Endothelial cell of umbilical vein (primary cell): ENCODE measurements at regions not wholly inside any gene's neighbourhood (a gene's known extent, or its start where the extent isn't known, plus 50 kb on each side); places are given as distances from the start of the nearest gene placed in this dataset.

Experiments used
- BruUV-seq: library from RNA; stranded (reverse); fragments of 400-500 nt; replicated peaks from 2 replicates; lab custom pipeline; 2021; lab: Mats Ljungman, UMichigan
- CTCF ChIA-PET: fragments of 300-600, 350-600 bp; sonication (Branson Sonifier 250); formaldehyde crosslinking; loops from one replicate; lab custom pipeline; 2021; ENCODE audit warnings: antibody characterized with exemption, inconsistent platforms; lab: Charles Lee
- POLR2A ChIA-PET: fragments of 300-600, 350-600 bp; sonication (Branson Sonifier 250); formaldehyde crosslinking; loops from one replicate; lab custom pipeline; 2021; ENCODE audit warnings: antibody characterized with exemption, inconsistent platforms; lab: Charles Lee
- DNase-seq: peaks from one replicate; pipeline ENCODE4 v3.0.0-alpha.2; 2011; ENCODE audit warnings: low read depth, low spot score
- FAIRE-seq: peaks from 2 replicates; lab custom pipeline; 2011; peaks lifted over from hg19 to GRCh38; lab: Jason Lieb, UNC
- H2AFZ ChIP-seq: 2 replicates; pipeline ENCODE4 v1.6.0; 2012; ENCODE audit warnings: low read depth, low read length, control low read depth, inconsistent platforms
- H3K27ac ChIP-seq: 2 replicates; pipeline ENCODE4 v1.5.1; 2011; ENCODE audit warnings: low read depth, mild to moderate bottlenecking, control low read depth, low read length, moderate library complexity; ENCODE audit not compliant: insufficient read depth
- H3K27me3 ChIP-seq, 2 experiments: 2 replicates each; pipeline versions ENCODE4 v1.6.0 to v1.6.1; 2011; ENCODE audit warnings: low read length in 2 of 2, mixed read lengths in 1 of 2; ENCODE audit not compliant: control insufficient read depth in 2 of 2, insufficient read depth in 2 of 2
- H3K36me3 ChIP-seq, 2 experiments: 2 replicates in 1 of 2; 3 replicates in 1 of 2; pipeline ENCODE4 v1.5.1; 2011; ENCODE audit warnings: low read length in 2 of 2, mild to moderate bottlenecking in 1 of 2, moderate library complexity in 1 of 2; ENCODE audit not compliant: control insufficient read depth in 2 of 2, insufficient read depth in 2 of 2; ENCODE audit errors: extremely low read depth in 1 of 2
- H3K4me1 ChIP-seq: 3 replicates; pipeline ENCODE4 v1.5.1; 2011; ENCODE audit warnings: mild to moderate bottlenecking, low read length; ENCODE audit not compliant: control insufficient read depth, insufficient read depth; ENCODE audit errors: extremely low read depth
- H3K4me2 ChIP-seq: 2 replicates; pipeline ENCODE4 v1.6.1; 2011; ENCODE audit warnings: low read length, control low read depth, mixed read lengths; ENCODE audit not compliant: insufficient read depth
- H3K4me3 ChIP-seq, 3 experiments: fragments of 200-600 bp in 1 of 3; sonication (generic), shearing (Covaris generic) in 1 of 3; replicated peaks in 1 of 3; 2 replicates each; pipeline ENCODE4 v1.5.1; 2011 to 2016; ENCODE audit warnings: control low read depth in 3 of 3, low read length in 3 of 3, mild to moderate bottlenecking in 2 of 3, inconsistent platforms in 1 of 3, low read depth in 1 of 3, moderate library complexity in 1 of 3; ENCODE audit not compliant: insufficient read depth in 1 of 3
- H3K79me2 ChIP-seq: 2 replicates; pipeline ENCODE4 v1.6.0; 2012; ENCODE audit warnings: low read length, inconsistent platforms; ENCODE audit not compliant: control insufficient read depth, insufficient read depth
- H3K9ac ChIP-seq: replicated peaks from 2 replicates; pipeline ENCODE3; 2011; ENCODE audit warnings: low read length, control low read depth; ENCODE audit not compliant: insufficient read depth; ENCODE audit errors: extremely low read depth
- H3K9me1 ChIP-seq: replicated peaks from 3 replicates; pipeline ENCODE4 v1.6.0; 2011; ENCODE audit warnings: mild to moderate bottlenecking, low read length; ENCODE audit not compliant: control insufficient read depth, insufficient read depth; ENCODE audit errors: extremely low read depth
- H3K9me3 ChIP-seq: replicated peaks from 2 replicates; pipeline ENCODE4 v1.5.1; 2012; ENCODE audit warnings: low read length, inconsistent platforms; ENCODE audit not compliant: control insufficient read depth, insufficient read depth
- H4K20me1 ChIP-seq: replicated peaks from 2 replicates; pipeline ENCODE3; 2011; ENCODE audit warnings: mild to moderate bottlenecking, low read length; ENCODE audit not compliant: control insufficient read depth, insufficient read depth; ENCODE audit errors: extremely low read depth
- EZH2 ChIP-seq: IDR thresholded peaks from 2 replicates; pipeline ENCODE4 v1.6.1; 2012; ENCODE audit warnings: borderline replicate concordance, low read depth, mild to moderate bottlenecking, moderate library complexity, low read length, inconsistent platforms; ENCODE audit not compliant: severe bottlenecking
- FOS ChIP-seq: IDR thresholded peaks from 2 replicates; pipeline ENCODE4 v1.6.1; 2011; ENCODE audit warnings: mild to moderate bottlenecking, low read length, moderate library complexity, borderline replicate concordance; ENCODE audit not compliant: insufficient read depth
- GATA2 ChIP-seq: IDR thresholded peaks from 2 replicates; pipeline ENCODE4 v1.7.0; 2011; ENCODE audit warnings: low read depth, mild to moderate bottlenecking, moderate library complexity, mixed read lengths, low read length; ENCODE audit not compliant: insufficient read length, insufficient read depth
- JUN ChIP-seq: IDR thresholded peaks from 2 replicates; pipeline ENCODE4 v1.6.1; 2011; ENCODE audit warnings: borderline replicate concordance, low read depth; ENCODE audit not compliant: insufficient read length, insufficient read depth
- MYC ChIP-seq: IDR thresholded peaks from one replicate; pipeline ENCODE4 v1.6.1; 2011; ENCODE audit warnings: mild to moderate bottlenecking, low read depth, low read length
- POLR2A ChIP-seq: IDR thresholded peaks from 2 replicates; pipeline ENCODE4 v1.6.1; 2012; ENCODE audit warnings: low read depth, mild to moderate bottlenecking, control low read depth, low read length
- POLR2AphosphoS5 ChIP-seq: IDR thresholded peaks from 2 replicates; pipeline ENCODE4 v1.6.1; 2012; ENCODE audit warnings: low read depth, mild to moderate bottlenecking, control low read depth, low read length, moderate library complexity; ENCODE audit not compliant: insufficient read depth
- dilution Hi-C: fragments of 300-500 bp; cut with MboI; formaldehyde crosslinking; loops from one replicate; pipeline ENCODE4 v1.15.0; 2019; ENCODE audit warnings: low sequenced_read_pairs; ENCODE audit not compliant: extremely low pct_ligation_motif_present
- intact Hi-C: fragments of 100-400 bp; cut with micrococcal nuclease; formaldehyde crosslinking; loops from one replicate; pipeline ENCODE4 v1.10.0; 2022
- TF ChIP-seq, protein P1 (sequence below), 2 donors: IDR thresholded peaks; 1 replicate in 1 of 2; 2 replicates in 1 of 2; pipeline ENCODE4 v1.5.1; 2011; ENCODE audit warnings: low read length in 2 of 2, mild to moderate bottlenecking in 2 of 2, moderate library complexity in 2 of 2, control low read depth in 1 of 2, inconsistent platforms in 1 of 2, low read depth in 1 of 2; ENCODE audit not compliant: insufficient read depth in 1 of 2; ENCODE audit errors: extremely low read depth in 1 of 2
- TF ChIP-seq, protein P2 (sequence below): IDR thresholded peaks from 2 replicates; pipeline ENCODE4 v1.6.1; 2011; ENCODE audit not compliant: insufficient read depth, insufficient read length

DNA sequence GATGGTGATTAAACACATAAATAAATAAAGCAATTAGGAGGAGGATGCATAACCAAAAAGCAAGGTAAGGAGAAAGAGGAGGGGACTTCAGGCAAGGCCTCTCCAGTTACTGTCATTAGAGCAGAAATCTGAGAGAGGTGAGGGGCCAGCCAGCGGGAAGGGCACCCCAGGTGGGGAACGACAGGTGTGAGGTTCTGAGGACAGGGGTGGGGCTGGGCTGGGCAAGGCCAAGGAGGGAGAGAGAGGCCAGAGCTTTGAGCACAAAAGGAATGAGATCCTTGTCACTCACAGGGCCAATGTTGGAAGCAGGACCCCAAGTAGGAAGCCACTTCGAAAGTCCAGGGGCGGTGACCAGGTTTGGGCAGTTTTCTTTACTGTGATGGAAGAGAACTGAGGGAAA lies 182.2 kb upstream of the RAB4A start:
- no peak overlapping the region for H3K4me2 ChIP-seq
- ChIA-PET CTCF (no interaction called here), POLR2A (no interaction called here)
- intact Hi-C loops: no loop called here
- H2AFZ ChIP-seq: no peak overlapping the region
- no peak for DNase-seq
- no peaks in the 10 kb centered on the region for H3K36me3 ChIP-seq
- H3K27me3 ChIP-seq: peaks cover 0 to 2% of the 10 kb centered on the region in 2 experiments
- TF ChIP-seq, protein P1, sequence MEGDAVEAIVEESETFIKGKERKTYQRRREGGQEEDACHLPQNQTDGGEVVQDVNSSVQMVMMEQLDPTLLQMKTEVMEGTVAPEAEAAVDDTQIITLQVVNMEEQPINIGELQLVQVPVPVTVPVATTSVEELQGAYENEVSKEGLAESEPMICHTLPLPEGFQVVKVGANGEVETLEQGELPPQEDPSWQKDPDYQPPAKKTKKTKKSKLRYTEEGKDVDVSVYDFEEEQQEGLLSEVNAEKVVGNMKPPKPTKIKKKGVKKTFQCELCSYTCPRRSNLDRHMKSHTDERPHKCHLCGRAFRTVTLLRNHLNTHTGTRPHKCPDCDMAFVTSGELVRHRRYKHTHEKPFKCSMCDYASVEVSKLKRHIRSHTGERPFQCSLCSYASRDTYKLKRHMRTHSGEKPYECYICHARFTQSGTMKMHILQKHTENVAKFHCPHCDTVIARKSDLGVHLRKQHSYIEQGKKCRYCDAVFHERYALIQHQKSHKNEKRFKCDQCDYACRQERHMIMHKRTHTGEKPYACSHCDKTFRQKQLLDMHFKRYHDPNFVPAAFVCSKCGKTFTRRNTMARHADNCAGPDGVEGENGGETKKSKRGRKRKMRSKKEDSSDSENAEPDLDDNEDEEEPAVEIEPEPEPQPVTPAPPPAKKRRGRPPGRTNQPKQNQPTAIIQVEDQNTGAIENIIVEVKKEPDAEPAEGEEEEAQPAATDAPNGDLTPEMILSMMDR (IDR thresholded peaks at IDR 0.05; ENCODE audit: extremely low read depth in 1 of 2, insufficient read depth in 1 of 2, low read depth in 1 of 2, low read length in 2 of 2): no peak
- TF ChIP-seq EZH2 (no peak), JUN (no peak), POLR2AphosphoS5 (no peak), MYC (no peak), POLR2A (no peak), GATA2 (no peak), FOS (no peak)
- TF ChIP-seq, protein P2, sequence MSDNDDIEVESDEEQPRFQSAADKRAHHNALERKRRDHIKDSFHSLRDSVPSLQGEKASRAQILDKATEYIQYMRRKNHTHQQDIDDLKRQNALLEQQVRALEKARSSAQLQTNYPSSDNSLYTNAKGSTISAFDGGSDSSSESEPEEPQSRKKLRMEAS: no peak
- no peaks in the 10 kb centered on the region for H3K9me3 ChIP-seq
- H3K27ac ChIP-seq: no peak overlapping the region
- no peaks in the 10 kb centered on the region for H4K20me1 ChIP-seq
- no peak overlapping the region for H3K9ac ChIP-seq
- H3K4me1 ChIP-seq: no peaks in the 10 kb centered on the region
- H3K4me3 ChIP-seq: no peak overlapping the region
- dilution Hi-C loops: no loop called here
- FAIRE-seq: no peak
- BruUV-seq: no TSS peak
- no peaks in the 10 kb centered on the region for H3K9me1 ChIP-seq
- no peaks in the 10 kb centered on the region for H3K79me2 ChIP-seq
